HepG2 (cell line): ENCODE measurements at regions not wholly inside any gene's neighbourhood (a gene's known extent, or its start where the extent isn't known, plus 50 kb on each side); places are given as distances from the start of the nearest gene placed in this dataset.

Experiments
- ATAC-seq: fragments of 200-7000 bp; cut with Tn5 transposase; 3 replicates; pipeline ENCODE4 v1.9.1; 2020; ENCODE audit warnings: mild to moderate bottlenecking, moderate library complexity
- BruUV-seq: library from RNA; stranded (reverse); fragments of 400-500 nt; replicated peaks from 2 replicates; lab custom pipeline; 2021; lab: Mats Ljungman, UMichigan
- CTCF ChIA-PET: fragments of 300-600 bp; formaldehyde crosslinking; extraction: SDS; loops from one replicate; lab custom pipeline; 2021; ENCODE audit warnings: low total read pairs, inconsistent platforms, low intra/inter-chr PET ratio; lab: Yijun Ruan, JAX
- POLR2A ChIA-PET: fragments of 350-600 bp; sonication (Branson Sonifier 250); formaldehyde crosslinking; loops from one replicate; lab custom pipeline; 2020; ENCODE audit warnings: antibody characterized with exemption, inconsistent platforms; lab: Yijun Ruan, JAX
- DNase-seq: peaks from one replicate; pipeline ENCODE4 v3.0.0-alpha.2; 2015; ENCODE audit warnings: low spot score
- FAIRE-seq: peaks from 3 replicates; lab custom pipeline; 2011; peaks lifted over from hg19 to GRCh38; lab: Jason Lieb, UNC
- H2AFZ ChIP-seq: one replicate; pipeline ENCODE4 v1.6.1; 2011; ENCODE audit warnings: low read length, inconsistent platforms
- H3K27ac ChIP-seq: fragments of 300-600 bp; 3 replicates; pipeline ENCODE4 v1.8.0; 2011; ENCODE audit warnings: mixed run types, mild to moderate bottlenecking, mixed read lengths, low read length, inconsistent platforms; ENCODE audit not compliant: insufficient read depth; ENCODE audit errors: extremely low read length
- H3K27me3 ChIP-seq, 2 experiments: fragments of 200-600 bp in 1 of 2; 2 replicates in 1 of 2; 3 replicates in 1 of 2; pipeline versions ENCODE4 v1.6.0 to v1.8.0; 2011; ENCODE audit warnings: low read length in 2 of 2, mild to moderate bottlenecking in 2 of 2, moderate library complexity in 2 of 2, inconsistent platforms in 1 of 2; ENCODE audit not compliant: insufficient read depth in 2 of 2, control insufficient read depth in 1 of 2
- H3K36me3 ChIP-seq, 2 experiments: fragments of 200-600 bp in 1 of 2; replicated peaks in 1 of 2; 2 replicates in 1 of 2; 3 replicates in 1 of 2; pipeline versions ENCODE4 v1.5.1 to v1.8.0; 2011; ENCODE audit warnings: low read length in 2 of 2, inconsistent platforms in 1 of 2; ENCODE audit not compliant: insufficient read depth in 2 of 2, control insufficient read depth in 1 of 2
- H3K4me1 ChIP-seq: 2 replicates; pipeline ENCODE4 v1.5.1; 2012; ENCODE audit warnings: low read length, inconsistent platforms; ENCODE audit not compliant: insufficient read depth
- H3K4me2 ChIP-seq: 2 replicates; pipeline ENCODE4 v1.6.0; 2011; ENCODE audit warnings: low read depth, low read length, inconsistent platforms
- H3K4me3 ChIP-seq, 3 experiments: fragments of 200-600 bp in 1 of 3; sonication (generic), shearing (Covaris generic) in 1 of 3; replicated peaks in 1 of 3; 2 replicates each; pipeline ENCODE4 v1.5.1; 2011 to 2016; ENCODE audit warnings: low read length in 3 of 3, inconsistent platforms in 2 of 3, low read depth in 2 of 3, mild to moderate bottlenecking in 2 of 3, control low read depth in 1 of 3, mixed read lengths in 1 of 3; ENCODE audit not compliant: insufficient read depth in 1 of 3
- H3K79me2 ChIP-seq: one replicate; pipeline ENCODE4 v1.6.1; 2011; ENCODE audit warnings: low read length, inconsistent platforms; ENCODE audit not compliant: insufficient read depth
- H3K9ac ChIP-seq: 2 replicates; pipeline ENCODE4 v1.6.0; 2011; ENCODE audit warnings: mild to moderate bottlenecking, low read depth, low read length, inconsistent platforms; ENCODE audit not compliant: insufficient read depth
- H3K9me3 ChIP-seq: 2 replicates; pipeline ENCODE4 v1.5.1; 2012; ENCODE audit warnings: mild to moderate bottlenecking, low read length
- H4K20me1 ChIP-seq: 2 replicates; pipeline ENCODE4 v1.6.0; 2011; ENCODE audit warnings: inconsistent platforms, mild to moderate bottlenecking, low read length, moderate library complexity; ENCODE audit not compliant: insufficient read depth
- ATF1 ChIP-seq: IDR thresholded peaks from 2 replicates; pipeline ENCODE4 v1.6.1; 2016; ENCODE audit warnings: mild to moderate bottlenecking, control low read depth
- POLR2G ChIP-seq: fragments of 200-400 bp; formaldehyde crosslinking; IDR thresholded peaks from 2 replicates; pipeline ENCODE4 v1.6.1; 2018; ENCODE audit warnings: mild to moderate bottlenecking, low read depth, low read length, moderate library complexity
- RXRA ChIP-seq: sonication (generic); formaldehyde crosslinking; IDR thresholded peaks from 2 replicates; pipeline ENCODE4 v1.5.1; 2020; ENCODE audit warnings: missing genetic modification reagents
- SMARCC2 ChIP-seq: fragments of 450-650 bp; IDR thresholded peaks from 2 replicates; pipeline ENCODE4 v1.6.1; 2017; ENCODE audit warnings: antibody characterized with exemption, mild to moderate bottlenecking
- SP2 ChIP-seq: sonication (generic); formaldehyde crosslinking; IDR thresholded peaks from 2 replicates; pipeline ENCODE4 v1.5.1; 2020; ENCODE audit warnings: mild to moderate bottlenecking, missing genetic modification reagents
- YEATS2 ChIP-seq: sonication (generic); formaldehyde crosslinking; IDR thresholded peaks from 2 replicates; pipeline ENCODE4 v1.4.0; 2020; ENCODE audit warnings: missing genetic modification reagents, borderline replicate concordance
- ZBTB42 ChIP-seq: sonication (generic); formaldehyde crosslinking; IDR thresholded peaks from 2 replicates; pipeline ENCODE4 v1.5.0; 2020; ENCODE audit warnings: mild to moderate bottlenecking, missing genetic modification reagents
- ZC3H4 ChIP-seq: sonication (generic); formaldehyde crosslinking; IDR thresholded peaks from 2 replicates; pipeline ENCODE4 v1.4.0; 2020; ENCODE audit warnings: missing genetic modification reagents, borderline replicate concordance
- ZNF383 ChIP-seq: sonication (generic); formaldehyde crosslinking; IDR thresholded peaks from 2 replicates; pipeline ENCODE4 v1.4.0; 2020; ENCODE audit warnings: missing genetic modification reagents, mild to moderate bottlenecking, borderline replicate concordance
- ZNF530 ChIP-seq: sonication (generic); formaldehyde crosslinking; IDR thresholded peaks from 2 replicates; pipeline ENCODE4 v1.5.0; 2020; ENCODE audit warnings: low read depth, mild to moderate bottlenecking, missing genetic modification reagents
- ZNF567 ChIP-seq: sonication (generic); formaldehyde crosslinking; IDR thresholded peaks from 2 replicates; pipeline ENCODE4 v1.8.1; 2023; ENCODE audit warnings: mild to moderate bottlenecking, missing genetic modification reagents, borderline replicate concordance
- WGBS: methylation state at CpG from one replicate; pipeline ENCODE4 v1.1.6; 2017; ENCODE audit warnings: low lambda C conversion rate; 5-methylcytosine and 5-hydroxymethylcytosine counted together
- in situ Hi-C: cut with HindIII; loops from 2 replicates; pipeline ENCODE4 v1.10.0; 2017; ENCODE audit warnings: low pct_unique_long_range_greater_than_20kb; ENCODE audit not compliant: extremely low pct_ligation_motif_present
- intact Hi-C: fragments of 100-400 bp; cut with micrococcal nuclease; formaldehyde crosslinking; loops from one replicate; pipeline ENCODE4 v1.10.0; 2022; ENCODE audit not compliant: unreplicated experiment
- TF ChIP-seq, protein P1 (sequence below): sonication (generic); formaldehyde crosslinking; IDR thresholded peaks from 2 replicates; pipeline ENCODE4 v1.4.0; 2020; ENCODE audit warnings: mild to moderate bottlenecking, missing genetic modification reagents
- TF ChIP-seq, protein P2 (sequence below): sonication (generic); formaldehyde crosslinking; IDR thresholded peaks from 2 replicates; pipeline ENCODE4 v1.5.0; 2020; ENCODE audit warnings: missing genetic modification reagents
- TF ChIP-seq, protein P3 (sequence below): sonication (generic); formaldehyde crosslinking; IDR thresholded peaks from 2 replicates; pipeline ENCODE4 v1.5.0; 2020; ENCODE audit warnings: missing genetic modification reagents
- TF ChIP-seq, protein P4 (sequence below): sonication (generic); formaldehyde crosslinking; IDR thresholded peaks from 2 replicates; pipeline ENCODE4 v1.5.0; 2020; ENCODE audit warnings: mild to moderate bottlenecking, missing genetic modification reagents, moderate library complexity

DNA sequence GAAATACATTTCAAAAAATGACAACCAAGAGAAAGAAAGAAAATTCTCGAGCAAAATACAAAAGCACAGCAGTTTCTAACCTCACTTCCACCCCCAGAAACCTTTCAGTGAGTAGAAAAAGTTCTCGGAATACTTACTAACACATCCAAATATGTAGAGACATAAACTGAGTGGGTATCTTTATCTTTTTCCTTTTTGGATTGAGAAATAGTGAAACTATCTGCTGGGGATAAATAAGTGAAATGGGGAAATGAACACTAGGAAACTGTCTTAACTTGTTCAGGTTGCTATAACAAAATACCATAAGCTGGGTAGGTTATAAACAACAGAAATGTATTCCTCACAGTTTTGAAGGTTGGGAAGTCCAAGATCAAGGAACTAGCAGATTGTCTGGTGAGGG lies 72.0 kb downstream of the VCAM1 start:
- TF ChIP-seq, protein P1, sequence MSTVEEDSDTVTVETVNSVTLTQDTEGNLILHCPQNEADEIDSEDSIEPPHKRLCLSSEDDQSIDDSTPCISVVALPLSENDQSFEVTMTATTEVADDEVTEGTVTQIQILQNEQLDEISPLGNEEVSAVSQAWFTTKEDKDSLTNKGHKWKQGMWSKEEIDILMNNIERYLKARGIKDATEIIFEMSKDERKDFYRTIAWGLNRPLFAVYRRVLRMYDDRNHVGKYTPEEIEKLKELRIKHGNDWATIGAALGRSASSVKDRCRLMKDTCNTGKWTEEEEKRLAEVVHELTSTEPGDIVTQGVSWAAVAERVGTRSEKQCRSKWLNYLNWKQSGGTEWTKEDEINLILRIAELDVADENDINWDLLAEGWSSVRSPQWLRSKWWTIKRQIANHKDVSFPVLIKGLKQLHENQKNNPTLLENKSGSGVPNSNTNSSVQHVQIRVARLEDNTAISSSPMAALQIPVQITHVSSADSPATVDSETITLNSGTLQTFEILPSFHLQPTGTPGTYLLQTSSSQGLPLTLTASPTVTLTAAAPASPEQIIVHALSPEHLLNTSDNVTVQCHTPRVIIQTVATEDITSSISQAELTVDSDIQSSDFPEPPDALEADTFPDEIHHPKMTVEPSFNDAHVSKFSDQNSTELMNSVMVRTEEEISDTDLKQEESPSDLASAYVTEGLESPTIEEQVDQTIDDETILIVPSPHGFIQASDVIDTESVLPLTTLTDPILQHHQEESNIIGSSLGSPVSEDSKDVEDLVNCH, result no peak
- TF ChIP-seq ZC3H4 (no peak), SP2 (CRISPR knock-in tag) (no peak), POLR2G (no peak), ATF1 (CRISPR knock-in tag) (no peak), ZNF530 (CRISPR knock-in tag) (no peak), RXRA (CRISPR knock-in tag) (no peak), YEATS2 (CRISPR knock-in tag) (no peak), ZBTB42 (CRISPR knock-in tag) (no peak), SMARCC2 (no peak), ZNF567 (CRISPR knock-in tag) (no peak), ZNF383 (no peak)
- TF ChIP-seq, protein P2, sequence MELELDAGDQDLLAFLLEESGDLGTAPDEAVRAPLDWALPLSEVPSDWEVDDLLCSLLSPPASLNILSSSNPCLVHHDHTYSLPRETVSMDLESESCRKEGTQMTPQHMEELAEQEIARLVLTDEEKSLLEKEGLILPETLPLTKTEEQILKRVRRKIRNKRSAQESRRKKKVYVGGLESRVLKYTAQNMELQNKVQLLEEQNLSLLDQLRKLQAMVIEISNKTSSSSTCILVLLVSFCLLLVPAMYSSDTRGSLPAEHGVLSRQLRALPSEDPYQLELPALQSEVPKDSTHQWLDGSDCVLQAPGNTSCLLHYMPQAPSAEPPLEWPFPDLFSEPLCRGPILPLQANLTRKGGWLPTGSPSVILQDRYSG (CRISPR knock-in tag), result no peak
- TF ChIP-seq, protein P3, sequence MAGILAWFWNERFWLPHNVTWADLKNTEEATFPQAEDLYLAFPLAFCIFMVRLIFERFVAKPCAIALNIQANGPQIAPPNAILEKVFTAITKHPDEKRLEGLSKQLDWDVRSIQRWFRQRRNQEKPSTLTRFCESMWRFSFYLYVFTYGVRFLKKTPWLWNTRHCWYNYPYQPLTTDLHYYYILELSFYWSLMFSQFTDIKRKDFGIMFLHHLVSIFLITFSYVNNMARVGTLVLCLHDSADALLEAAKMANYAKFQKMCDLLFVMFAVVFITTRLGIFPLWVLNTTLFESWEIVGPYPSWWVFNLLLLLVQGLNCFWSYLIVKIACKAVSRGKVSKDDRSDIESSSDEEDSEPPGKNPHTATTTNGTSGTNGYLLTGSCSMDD (CRISPR knock-in tag), result no peak
- TF ChIP-seq, protein P4, sequence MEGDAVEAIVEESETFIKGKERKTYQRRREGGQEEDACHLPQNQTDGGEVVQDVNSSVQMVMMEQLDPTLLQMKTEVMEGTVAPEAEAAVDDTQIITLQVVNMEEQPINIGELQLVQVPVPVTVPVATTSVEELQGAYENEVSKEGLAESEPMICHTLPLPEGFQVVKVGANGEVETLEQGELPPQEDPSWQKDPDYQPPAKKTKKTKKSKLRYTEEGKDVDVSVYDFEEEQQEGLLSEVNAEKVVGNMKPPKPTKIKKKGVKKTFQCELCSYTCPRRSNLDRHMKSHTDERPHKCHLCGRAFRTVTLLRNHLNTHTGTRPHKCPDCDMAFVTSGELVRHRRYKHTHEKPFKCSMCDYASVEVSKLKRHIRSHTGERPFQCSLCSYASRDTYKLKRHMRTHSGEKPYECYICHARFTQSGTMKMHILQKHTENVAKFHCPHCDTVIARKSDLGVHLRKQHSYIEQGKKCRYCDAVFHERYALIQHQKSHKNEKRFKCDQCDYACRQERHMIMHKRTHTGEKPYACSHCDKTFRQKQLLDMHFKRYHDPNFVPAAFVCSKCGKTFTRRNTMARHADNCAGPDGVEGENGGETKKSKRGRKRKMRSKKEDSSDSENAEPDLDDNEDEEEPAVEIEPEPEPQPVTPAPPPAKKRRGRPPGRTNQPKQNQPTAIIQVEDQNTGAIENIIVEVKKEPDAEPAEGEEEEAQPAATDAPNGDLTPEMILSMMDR (CRISPR knock-in tag), result no peak
- intact Hi-C loops, result no loop called here
- in situ Hi-C loops, result no loop called here
- Histone ChIP-seq H2AFZ (no peak overlapping the region), H3K4me3 (no peak overlapping the region), H3K9ac (no peak overlapping the region), H3K27ac (no peak overlapping the region), H3K79me2 (no peaks in the 10 kb centered on the region), H3K4me2 (no peak overlapping the region), H3K4me1 (no peaks in the 10 kb centered on the region), H3K27me3 (no peaks in the 10 kb centered on the region; a peak in 1 of 5 replicates), H3K9me3 (no peaks in the 10 kb centered on the region), H4K20me1 (no peaks in the 10 kb centered on the region), H3K36me3 (no peaks in the 10 kb centered on the region)
- DNase-seq (no peak), FAIRE-seq (no peak), ATAC-seq (no peak)
- BruUV-seq, result no TSS peak
- 28% methylated on average over 2 of the region's 2 CpGs for WGBS
- ChIA-PET CTCF (no interaction called here), POLR2A (no interaction called here)
